Kidney epithelial cell (primary cell): ENCODE measurements at regions not wholly inside any gene's neighbourhood (a gene's known extent, or its start where the extent isn't known, plus 50 kb on each side); places are given as distances from the start of the nearest gene placed in this dataset.

Experiments
- DNase-seq: peaks from one replicate; pipeline ENCODE4 v3.0.0-alpha.2; 2010; ENCODE audit warnings: low read depth
- H3K27me3 ChIP-seq: 2 replicates; pipeline ENCODE4 v1.6.0; 2011; ENCODE audit warnings: low read length; ENCODE audit not compliant: control insufficient read depth, insufficient read depth
- H3K36me3 ChIP-seq: 2 replicates; pipeline ENCODE4 v1.5.1; 2011; ENCODE audit warnings: low read length; ENCODE audit not compliant: control insufficient read depth, insufficient read depth
- H3K4me3 ChIP-seq: 2 replicates; pipeline ENCODE4 v1.5.1; 2011; ENCODE audit warnings: low read depth, mild to moderate bottlenecking, control low read depth, low read length
- CTCF ChIP-seq: IDR thresholded peaks from 2 replicates; pipeline ENCODE4 v1.5.1; 2011; ENCODE audit warnings: mild to moderate bottlenecking, moderate library complexity, low read length, control low read depth, inconsistent platforms; ENCODE audit not compliant: insufficient read depth, poor library complexity, severe bottlenecking

DNA sequence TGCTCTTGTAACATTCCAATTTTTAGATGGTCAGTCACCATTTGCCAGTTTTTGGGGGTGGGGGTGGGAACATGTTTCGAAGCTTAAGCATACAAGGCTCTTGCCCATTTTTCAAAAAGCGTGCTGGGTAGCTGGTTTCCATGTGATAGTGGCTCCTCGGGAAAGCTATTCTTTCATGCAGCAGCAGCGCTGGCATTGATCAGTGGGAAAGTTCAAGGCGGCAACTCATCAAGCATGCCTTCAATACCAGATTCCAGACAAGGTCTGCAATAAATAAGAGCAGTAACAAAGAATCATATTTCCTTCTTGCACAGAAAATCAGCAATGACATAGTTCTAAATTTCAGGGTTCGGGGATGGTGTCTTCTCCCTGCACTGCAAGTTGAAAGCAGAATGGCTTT lies 133.5 kb upstream of the ONECUT1 start:
- DNase-seq, result no peak
- no peak overlapping the region for H3K4me3 ChIP-seq

DNA sequence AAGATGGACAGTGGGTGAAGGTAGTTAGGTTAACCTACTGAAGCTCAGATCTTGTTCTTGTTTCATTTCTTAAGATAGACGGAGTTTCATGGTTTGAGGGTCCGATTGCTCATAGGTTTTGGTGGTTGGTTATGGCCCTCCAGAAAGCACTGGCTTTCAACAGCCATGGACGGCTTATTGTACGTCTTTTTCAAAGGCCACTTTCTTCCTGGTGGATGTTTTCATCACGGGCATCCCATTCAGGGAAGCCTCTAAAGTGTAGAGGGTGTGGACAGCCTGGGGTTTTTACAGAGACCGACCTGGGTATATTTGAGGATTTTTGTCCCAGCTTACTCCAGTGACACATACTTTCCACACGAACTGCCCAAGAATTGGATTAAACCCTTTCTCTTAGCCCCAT lies 132.7 kb upstream of the ONECUT1 start:
- H3K36me3 ChIP-seq, result no peaks in the 10 kb centered on the region
- H3K27me3 ChIP-seq, result no peaks in the 10 kb centered on the region
- no peak overlapping the region for H3K4me3 ChIP-seq
- no peak for TF ChIP-seq CTCF
- no peak for DNase-seq

More for the DNA sequence above, 133.5 kb upstream of the ONECUT1 start:
- Histone ChIP-seq H3K36me3 (no peaks in the 10 kb centered on the region), H3K27me3 (no peaks in the 10 kb centered on the region)
- no peak for TF ChIP-seq CTCF

DNA sequence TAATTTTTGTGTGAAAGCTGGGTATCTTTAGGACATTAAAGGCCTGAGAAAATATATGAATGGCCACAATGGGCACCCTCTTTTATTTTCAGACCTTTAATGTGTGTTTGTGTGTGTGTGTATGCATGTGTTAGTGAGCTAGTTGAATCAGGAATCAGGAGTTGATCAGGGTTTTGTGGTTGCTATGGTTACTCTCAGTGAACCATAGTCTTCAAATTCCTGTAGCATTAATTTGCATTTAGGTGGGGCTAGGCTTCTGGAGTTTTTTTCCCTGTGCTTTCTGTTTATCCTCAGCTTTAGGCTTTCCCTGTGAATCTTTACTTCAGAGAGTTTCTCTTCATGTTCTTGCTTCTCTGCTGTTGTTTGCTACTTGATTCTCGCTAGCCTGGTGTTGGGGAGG lies 122.0 kb upstream of the ONECUT1 start:
- Histone ChIP-seq H3K27me3 (no peaks in the 10 kb centered on the region), H3K4me3 (no peak overlapping the region), H3K36me3 (no peaks in the 10 kb centered on the region)
- no peak for TF ChIP-seq CTCF
- DNase-seq, result no peak

- Histone ChIP-seq H3K27me3 (no peaks in the 10 kb centered on the region), H3K4me3 (no peak overlapping the region), H3K36me3 (no peaks in the 10 kb centered on the region)
- no peak for TF ChIP-seq CTCF
- DNase-seq, result no peak
Observed at GRCh38 chr15:52893338-52893737, 103.2 kb upstream of the ONECUT1 start.

DNA sequence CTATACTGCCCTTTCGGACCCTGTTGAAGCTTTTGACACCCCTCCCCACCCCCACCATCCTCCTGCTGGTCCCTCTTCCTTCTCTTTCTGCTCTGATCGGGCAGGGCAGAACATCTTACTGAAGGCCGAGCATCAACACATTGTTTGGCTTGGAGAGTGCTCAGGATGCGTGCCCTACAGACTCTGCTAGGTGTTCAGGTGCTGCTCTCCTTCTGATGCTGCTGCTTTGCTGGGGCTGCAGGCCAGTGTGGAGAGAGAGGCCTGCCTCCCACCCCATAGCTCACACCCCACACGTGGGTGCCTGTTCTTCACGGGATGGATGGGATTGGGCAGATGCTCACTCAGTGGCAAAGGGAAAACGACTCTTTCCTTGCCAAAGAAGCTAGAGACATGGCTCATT lies 89.8 kb upstream of the ONECUT1 start:
- no peak for DNase-seq
- TF ChIP-seq CTCF, result no peak
- Histone ChIP-seq H3K4me3 (no peak overlapping the region), H3K27me3 (no peaks in the 10 kb centered on the region), H3K36me3 (no peaks in the 10 kb centered on the region)

DNA sequence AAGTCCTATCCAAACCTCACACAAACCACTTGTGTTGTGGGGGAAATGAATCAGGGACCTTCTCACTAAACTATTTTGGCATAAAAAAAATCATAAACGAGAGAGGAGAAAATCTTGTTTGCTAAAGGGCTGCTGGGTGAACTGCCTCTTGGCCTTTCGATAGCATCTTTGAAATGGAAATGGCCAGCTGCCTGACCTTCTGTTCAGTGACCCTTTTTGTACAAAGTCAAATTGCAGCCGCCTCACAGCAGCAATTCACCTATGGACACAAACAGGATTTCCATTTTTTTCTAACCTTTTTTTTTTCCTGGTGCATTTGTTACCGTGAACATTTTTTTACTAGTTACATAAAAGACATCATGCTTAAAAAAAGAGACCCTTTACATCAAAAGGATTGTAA lies 89.0 kb upstream of the ONECUT1 start:
- Histone ChIP-seq H3K36me3 (no peaks in the 10 kb centered on the region), H3K4me3 (no peak overlapping the region), H3K27me3 (no peaks in the 10 kb centered on the region)
- TF ChIP-seq CTCF, result no peak
- no peak for DNase-seq
